Right lobe of liver (tissue), 6 donors: ENCODE measurements at regions not wholly inside any gene's neighbourhood (a gene's known extent, or its start where the extent isn't known, plus 50 kb on each side); places are given as distances from the start of the nearest gene placed in this dataset.

Experiments used
- ATAC-seq, 4 donors: fragments of 200-7000 bp; cut with Tn5 transposase; one replicate each; pipeline ENCODE4 v1.9.1; 2020; ENCODE audit warnings: mild to moderate bottlenecking in 4 of 4, moderate library complexity in 4 of 4
- DNase-seq, 3 donors: peaks; one replicate each; pipeline ENCODE4 v3.0.0-alpha.2; 2020
- H3K27ac ChIP-seq, 3 donors: fragments of 200-600 bp; one replicate each; pipeline ENCODE4 v1.8.0; 2022
- H3K27me3 ChIP-seq, 2 donors: fragments of 200-600 bp; one replicate each; pipeline ENCODE4 v1.8.0; 2022
- H3K36me3 ChIP-seq, 4 donors: fragments of 200-600 bp; sonication (generic) in 1 of 4; one replicate each; pipeline versions ENCODE4 v1.5.1 to v1.8.0; 2017 to 2022; ENCODE audit warnings: control low read depth in 1 of 4
- H3K4me1 ChIP-seq, 4 donors: fragments of 200-600 bp; sonication (generic) in 1 of 4; one replicate each; pipeline versions ENCODE4 v1.5.1 to v1.8.0; 2017 to 2022; ENCODE audit warnings: control low read depth in 1 of 4
- H3K4me3 ChIP-seq, 3 donors: fragments of 200-600 bp; one replicate each; pipeline ENCODE4 v1.8.0; 2022
- H3K9me3 ChIP-seq, 4 donors: fragments of 200-600 bp; sonication (generic) in 1 of 4; one replicate each; pipeline versions ENCODE4 v1.5.1 to v1.8.0; 2017 to 2022; ENCODE audit warnings: control low read depth in 1 of 4
- POLR2A ChIP-seq: fragments of 450-650 bp; IDR thresholded peaks from one replicate; pipeline ENCODE4 v1.6.1; 2017; ENCODE audit warnings: antibody characterized with exemption, mild to moderate bottlenecking
- WGBS: methylation state at CpG from one replicate; pipeline ENCODE4 v1.1.6; 2018; ENCODE audit warnings: low coverage, low lambda C conversion rate; ENCODE audit not compliant: insufficient coverage; ENCODE audit errors: missing lambda C conversion rate; 5-methylcytosine and 5-hydroxymethylcytosine counted together
- intact Hi-C, 2 donors: fragments of 100-400 bp; cut with DNase I; formaldehyde crosslinking; loops; one replicate each; pipeline versions ENCODE4 v1.11.2 to v1.14.1; 2022
- TF ChIP-seq, protein P1 (sequence below), 4 donors: fragments of 200-600 bp in 3 of 4; fragments of 450-650 bp in 1 of 4; IDR thresholded peaks; one replicate each; pipeline versions ENCODE4 v1.5.1 to v1.8.0; 2016 to 2022; ENCODE audit warnings: antibody characterized with exemption in 4 of 4, mild to moderate bottlenecking in 2 of 4
- donor health status: DM: no; HTN: yes; CAD: no.
- donor health status: DM: no; HTN: no; CAD: no.
- donor health status: DM: no; HTN: no; CAD: no.
- donor health status: DM: no; HTN: yes; CAD: no.
- donor health status: DM: no; HTN: yes; CAD: no.

DNA sequence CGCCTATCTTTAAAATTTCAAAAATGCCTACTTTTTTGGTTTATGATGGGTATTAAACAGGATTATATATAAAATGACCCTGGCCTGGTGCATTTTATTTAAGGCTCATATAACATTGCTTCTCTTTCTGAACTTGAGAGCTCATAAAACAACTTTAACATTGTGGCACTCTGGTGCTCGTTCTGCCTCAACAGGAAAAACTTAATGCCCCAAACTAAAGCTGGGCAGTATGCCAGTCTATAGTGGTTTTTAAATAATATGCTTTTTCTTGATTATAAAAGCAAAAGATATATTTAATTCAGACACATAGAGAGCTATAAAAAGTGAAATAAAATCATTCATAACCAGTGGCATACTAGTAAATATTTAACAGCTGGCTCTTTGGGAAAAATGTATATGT is 269.3 kb upstream of the GULP1 start:
- intact Hi-C loops = no loop called here
- WGBS = 76% methylated on average over 2 of the region's 2 CpGs
- DNase-seq = no peak

DNA sequence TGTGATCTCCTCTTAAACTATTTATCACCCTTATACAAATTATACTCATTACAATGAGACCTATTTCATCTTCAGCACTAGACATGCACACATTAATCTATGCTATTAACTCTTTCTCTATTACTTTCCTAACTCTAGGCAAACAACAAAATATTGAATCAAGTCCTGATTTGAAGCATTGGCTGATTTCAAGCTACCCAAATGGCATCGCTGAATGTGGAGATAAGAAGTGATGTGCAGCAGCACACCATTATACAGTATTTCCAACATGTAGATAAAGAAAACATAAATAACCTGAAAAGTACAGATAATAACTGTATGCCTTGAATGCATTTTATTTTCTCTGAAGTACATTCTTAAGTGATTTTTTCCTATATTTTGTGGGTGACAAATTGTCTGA is 268.6 kb upstream of the GULP1 start:
- WGBS = 83% methylated on average over 1 of the region's 1 CpG
- Histone ChIP-seq H3K4me3 (no peak overlapping the region), H3K4me1 (no peaks in the 10 kb centered on the region), H3K9me3 (no peaks in the 10 kb centered on the region), H3K27me3 (no peaks in the 10 kb centered on the region), H3K27ac (no peak overlapping the region), H3K36me3 (no peaks in the 10 kb centered on the region)
- intact Hi-C loops = no loop called here
- TF ChIP-seq POLR2A = no peak
- TF ChIP-seq, protein P1, sequence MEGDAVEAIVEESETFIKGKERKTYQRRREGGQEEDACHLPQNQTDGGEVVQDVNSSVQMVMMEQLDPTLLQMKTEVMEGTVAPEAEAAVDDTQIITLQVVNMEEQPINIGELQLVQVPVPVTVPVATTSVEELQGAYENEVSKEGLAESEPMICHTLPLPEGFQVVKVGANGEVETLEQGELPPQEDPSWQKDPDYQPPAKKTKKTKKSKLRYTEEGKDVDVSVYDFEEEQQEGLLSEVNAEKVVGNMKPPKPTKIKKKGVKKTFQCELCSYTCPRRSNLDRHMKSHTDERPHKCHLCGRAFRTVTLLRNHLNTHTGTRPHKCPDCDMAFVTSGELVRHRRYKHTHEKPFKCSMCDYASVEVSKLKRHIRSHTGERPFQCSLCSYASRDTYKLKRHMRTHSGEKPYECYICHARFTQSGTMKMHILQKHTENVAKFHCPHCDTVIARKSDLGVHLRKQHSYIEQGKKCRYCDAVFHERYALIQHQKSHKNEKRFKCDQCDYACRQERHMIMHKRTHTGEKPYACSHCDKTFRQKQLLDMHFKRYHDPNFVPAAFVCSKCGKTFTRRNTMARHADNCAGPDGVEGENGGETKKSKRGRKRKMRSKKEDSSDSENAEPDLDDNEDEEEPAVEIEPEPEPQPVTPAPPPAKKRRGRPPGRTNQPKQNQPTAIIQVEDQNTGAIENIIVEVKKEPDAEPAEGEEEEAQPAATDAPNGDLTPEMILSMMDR (IDR thresholded peaks at IDR 0.05) = no peak
- DNase-seq (no peak), ATAC-seq (no peak)

More for the DNA sequence above, 269.3 kb upstream of the GULP1 start:
- H3K27ac ChIP-seq = no peak overlapping the region
- no peaks in the 10 kb centered on the region for H3K27me3 ChIP-seq
- no peaks in the 10 kb centered on the region for H3K4me1 ChIP-seq
- no peaks in the 10 kb centered on the region for H3K36me3 ChIP-seq
- no peak overlapping the region for H3K4me3 ChIP-seq
- no peaks in the 10 kb centered on the region for H3K9me3 ChIP-seq
- ATAC-seq = no peak
- TF ChIP-seq, protein P1 (IDR thresholded peaks at IDR 0.05) = no peak
- TF ChIP-seq POLR2A = no peak

DNA sequence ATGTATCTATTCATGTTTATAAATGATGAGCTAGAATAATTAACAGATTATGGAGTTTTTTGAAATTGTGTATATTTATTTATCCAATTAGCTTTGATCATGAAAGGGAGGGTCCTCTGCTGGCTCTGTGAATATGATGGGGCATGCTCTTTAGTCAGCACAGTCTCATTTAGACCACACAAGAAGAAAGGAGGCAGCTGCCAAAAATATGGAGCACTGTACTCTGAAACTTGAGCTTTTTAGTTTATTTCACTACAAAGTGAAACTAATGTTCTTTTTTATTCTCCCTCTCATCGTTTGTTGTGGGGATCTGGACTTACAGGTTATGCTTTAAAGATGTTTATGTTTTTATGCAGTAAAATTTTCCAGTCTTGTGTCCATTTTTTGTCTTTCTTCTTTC is 266.9 kb upstream of the GULP1 start:
- TF ChIP-seq POLR2A = no peak
- TF ChIP-seq, protein P1 (IDR thresholded peaks at IDR 0.05) = no peak
- no peak for ATAC-seq
- Histone ChIP-seq H3K4me3 (no peak overlapping the region), H3K27me3 (no peaks in the 10 kb centered on the region), H3K4me1 (no peaks in the 10 kb centered on the region), H3K27ac (no peak overlapping the region), H3K9me3 (no peaks in the 10 kb centered on the region), H3K36me3 (no peaks in the 10 kb centered on the region)
- DNase-seq = no peak
- intact Hi-C loops = no loop called here
- 46% methylated on average over 1 of the region's 1 CpG for WGBS

DNA sequence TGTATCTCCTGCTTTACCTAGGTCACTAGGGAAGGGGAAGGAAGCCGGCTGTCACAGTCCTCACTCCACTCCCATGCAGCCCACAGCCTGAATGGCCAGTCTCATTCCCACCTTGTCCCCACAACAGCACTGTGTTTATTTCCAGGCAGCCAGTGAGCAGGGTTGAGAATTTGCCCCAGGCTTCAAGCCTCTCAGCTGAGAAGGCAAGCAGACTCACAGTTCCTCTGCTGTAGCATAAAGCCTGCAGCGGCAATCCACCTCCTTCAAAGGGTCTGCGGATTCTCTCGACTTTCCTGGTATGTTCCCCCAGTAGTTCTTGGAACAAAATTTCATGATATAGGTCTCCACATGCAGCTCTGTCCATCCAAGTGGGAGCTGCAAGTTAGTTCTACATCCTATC is 262.9 kb upstream of the GULP1 start:
- DNase-seq = no peak
- Histone ChIP-seq H3K4me3 (no peak overlapping the region), H3K36me3 (no peaks in the 10 kb centered on the region), H3K9me3 (no peaks in the 10 kb centered on the region), H3K27ac (no peak overlapping the region), H3K4me1 (no peaks in the 10 kb centered on the region), H3K27me3 (no peaks in the 10 kb centered on the region)
- 65% methylated on average over 3 of the region's 4 CpGs for WGBS
- intact Hi-C loops = no loop called here
- TF ChIP-seq, protein P1 (IDR thresholded peaks at IDR 0.05) = no peak
- TF ChIP-seq POLR2A = no peak
- no peak for ATAC-seq

DNA sequence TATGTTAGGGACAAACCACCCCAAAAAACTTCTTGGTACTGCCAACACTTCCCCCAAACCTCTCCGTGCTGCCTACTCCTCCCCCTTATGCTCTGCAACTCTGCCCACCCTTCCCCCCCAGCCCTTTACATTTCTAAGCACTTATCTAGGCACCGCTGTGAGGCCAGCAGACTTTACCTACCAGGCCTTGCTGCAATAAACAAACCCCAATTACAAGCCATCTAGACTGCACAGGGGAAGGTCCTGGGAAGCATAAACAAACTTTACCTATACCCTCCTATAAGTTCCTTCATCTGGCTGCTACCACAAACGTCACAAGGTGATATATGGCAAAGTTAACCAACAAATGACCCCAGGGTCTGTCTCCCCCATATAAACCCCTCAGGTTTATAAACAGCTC is 259.4 kb upstream of the GULP1 start:
- H3K9me3 ChIP-seq = no peaks in the 10 kb centered on the region
- H3K36me3 ChIP-seq = no peaks in the 10 kb centered on the region
- DNase-seq = no peak
- TF ChIP-seq, protein P1 (IDR thresholded peaks at IDR 0.05) = no peak
- TF ChIP-seq POLR2A = no peak
- no peaks in the 10 kb centered on the region for H3K27me3 ChIP-seq
- no peak overlapping the region for H3K4me3 ChIP-seq
- WGBS = 52% methylated on average over 3 of the region's 3 CpGs
- H3K4me1 ChIP-seq = no peaks in the 10 kb centered on the region
- intact Hi-C loops = no loop called here
- ATAC-seq = no peak
- no peak overlapping the region for H3K27ac ChIP-seq
